ENCODE measurements at regions not wholly inside any gene's neighbourhood (a gene's known extent, or its start where the extent isn't known, plus 50 kb on each side); places are given as distances from the start of the nearest gene placed in this dataset.
"Not testable (repeated sequence)": the region's sequence is repeated elsewhere in the genome, so short reads cannot be mapped to it uniquely, and the experiment has no call there.

DNA sequence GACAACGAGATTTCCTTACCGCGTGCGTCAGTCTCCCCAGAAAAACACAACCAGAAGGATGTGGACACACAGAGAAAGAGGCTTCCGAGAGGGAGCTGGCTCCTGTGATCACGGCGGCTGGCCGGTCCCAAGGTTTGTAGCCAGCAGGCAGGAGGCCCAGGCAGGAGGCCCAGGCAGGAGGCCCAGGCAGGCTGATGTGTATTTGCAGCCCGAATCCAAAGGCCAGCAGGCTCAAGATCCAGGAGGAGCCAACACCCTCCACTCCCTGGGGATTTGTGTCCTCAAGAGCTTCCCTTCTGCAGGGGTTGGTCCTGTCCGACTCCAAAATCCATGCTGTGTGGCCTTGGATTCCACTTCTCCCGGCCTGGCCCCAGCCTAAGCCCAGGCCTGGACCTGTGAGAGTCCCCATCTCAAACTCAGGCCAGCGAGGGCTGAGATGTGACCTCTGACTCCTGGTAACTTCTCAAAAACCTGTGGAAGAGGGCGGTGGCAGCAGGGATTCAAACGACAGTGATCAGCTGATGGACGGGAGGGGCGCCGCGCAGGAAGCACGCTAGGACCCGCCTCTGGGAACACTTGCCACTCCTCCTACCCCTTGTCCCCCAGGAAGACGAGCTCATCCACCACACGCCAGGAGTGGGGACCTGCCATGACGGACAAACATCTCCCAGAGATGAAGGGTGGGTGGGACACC, 75.0 kb upstream of the PPP1R26 start:
- POLR2A ChIA-PET: no interaction called here

DNA sequence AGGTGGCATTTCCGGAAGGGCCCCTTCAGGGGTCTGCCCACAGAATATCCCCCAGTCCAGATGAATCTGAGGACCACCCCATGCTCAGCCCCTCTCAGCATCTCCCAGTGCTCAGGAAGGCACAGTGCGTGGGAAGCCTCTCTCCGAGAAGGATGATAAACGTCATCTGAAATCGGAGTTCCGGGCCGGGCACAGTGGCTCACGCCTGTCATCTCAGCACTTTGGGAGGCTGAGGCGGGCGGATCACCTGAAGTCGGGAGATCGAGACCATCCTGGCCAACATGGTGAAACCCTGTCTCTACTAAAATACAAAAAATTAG, 74.5 kb upstream of the PPP1R26 start:
- H3K4me3 ChIP-seq (ENCODE audit: low read depth, low read length); H3K27me3 ChIP-seq (ENCODE audit: control insufficient read depth, insufficient read depth, low read length); DNase-seq (ENCODE audit: low read depth); POLR2A ChIA-PET; H3K36me3 ChIP-seq (ENCODE audit: control insufficient read depth, insufficient read depth, low read length): not testable (repeated sequence)
- CTCF ChIA-PET: interaction anchor here (1.8 kb wide), 1 partner anchor 8 kb away, joined by 8 read pairs; no protein-coding TSS in a partner anchor

More for the DNA sequence above, 75.0 kb upstream of the PPP1R26 start:
- DNase-seq (ENCODE audit: low read depth): no peak
- no peaks in the 10 kb centered on the region for H3K36me3 ChIP-seq (ENCODE audit: control insufficient read depth, insufficient read depth, low read length)
- TF ChIP-seq CTCF (IDR thresholded peaks at IDR 0.05; ENCODE audit: insufficient read depth, low read depth, low read length): no peak
- no peaks in the 10 kb centered on the region for H3K27me3 ChIP-seq (ENCODE audit: control insufficient read depth, insufficient read depth, low read length)
- CTCF ChIA-PET: interaction anchor here (1.8 kb wide), 1 partner anchor 8 kb away, joined by 8 read pairs; no protein-coding TSS in a partner anchor
- H3K4me3 ChIP-seq (ENCODE audit: low read depth, low read length): no peak overlapping the region

DNA sequence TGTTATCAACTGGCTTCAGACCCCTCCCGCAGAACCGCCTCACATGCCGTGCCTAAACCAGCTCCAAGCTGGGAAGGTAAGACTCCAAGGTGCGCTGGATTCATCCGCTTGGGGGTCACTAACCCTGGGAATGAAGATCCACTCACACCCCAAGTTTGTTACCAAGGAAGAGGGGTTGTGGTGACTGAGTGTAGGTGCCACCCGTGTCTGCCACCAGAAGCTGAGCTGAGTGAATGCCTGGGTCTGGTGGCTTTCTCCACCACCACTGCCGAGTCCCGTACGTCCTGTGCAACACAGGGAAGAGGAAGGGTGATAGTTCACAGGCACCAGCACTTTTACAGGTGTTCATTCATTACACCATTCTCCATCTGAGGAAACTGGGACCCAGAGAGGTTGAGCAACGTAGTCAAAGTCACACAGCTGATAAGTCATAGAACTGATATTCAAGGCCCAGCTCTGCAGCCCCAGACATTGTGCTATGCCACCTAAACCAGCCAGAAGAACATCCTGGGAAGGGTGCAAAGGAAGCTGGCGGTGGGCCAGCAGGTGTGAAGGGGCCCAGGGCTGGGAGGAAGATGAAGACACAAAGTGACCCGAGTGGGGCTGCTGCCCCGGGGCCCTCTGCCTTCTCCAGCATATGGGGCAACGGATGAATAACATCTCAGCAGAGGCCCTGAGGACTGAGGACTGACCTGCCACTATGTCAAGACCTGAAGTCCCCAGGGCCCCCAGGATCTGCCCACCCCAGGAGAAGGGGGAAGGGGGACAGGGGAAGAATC, 70.9 kb upstream of the PPP1R26 start:
- no peak overlapping the region for H3K4me3 ChIP-seq (ENCODE audit: low read depth, low read length)
- DNase-seq (ENCODE audit: low read depth): no peak
- CTCF ChIA-PET: no interaction called here
- POLR2A ChIA-PET: no interaction called here
- no peaks in the 10 kb centered on the region for H3K27me3 ChIP-seq (ENCODE audit: control insufficient read depth, insufficient read depth, low read length)
- H3K36me3 ChIP-seq (ENCODE audit: control insufficient read depth, insufficient read depth, low read length): no peaks in the 10 kb centered on the region
- TF ChIP-seq CTCF (IDR thresholded peaks at IDR 0.05; ENCODE audit: insufficient read depth, low read depth, low read length): no peak

- Histone ChIP-seq H3K4me3 (ENCODE audit: low read depth, low read length) (no peak overlapping the region), H3K36me3 (ENCODE audit: control insufficient read depth, insufficient read depth, low read length) (no peaks in the 10 kb centered on the region), H3K27me3 (ENCODE audit: control insufficient read depth, insufficient read depth, low read length) (no peaks in the 10 kb centered on the region)
- ChIA-PET POLR2A (no interaction called here), CTCF (interaction anchor here (0.6 to 1.3 kb wide), 2 partner anchors 960 to 977 kb away, joined by 3 to 4 read pairs; no protein-coding TSS in a partner anchor)
- DNase-seq (ENCODE audit: low read depth): no peak
- no peak for TF ChIP-seq CTCF (IDR thresholded peaks at IDR 0.05; ENCODE audit: insufficient read depth, low read depth, low read length)
These were observed 70.0 kb upstream of the PPP1R26 start for GRCh38 chr9:135409286-135410200.

DNA sequence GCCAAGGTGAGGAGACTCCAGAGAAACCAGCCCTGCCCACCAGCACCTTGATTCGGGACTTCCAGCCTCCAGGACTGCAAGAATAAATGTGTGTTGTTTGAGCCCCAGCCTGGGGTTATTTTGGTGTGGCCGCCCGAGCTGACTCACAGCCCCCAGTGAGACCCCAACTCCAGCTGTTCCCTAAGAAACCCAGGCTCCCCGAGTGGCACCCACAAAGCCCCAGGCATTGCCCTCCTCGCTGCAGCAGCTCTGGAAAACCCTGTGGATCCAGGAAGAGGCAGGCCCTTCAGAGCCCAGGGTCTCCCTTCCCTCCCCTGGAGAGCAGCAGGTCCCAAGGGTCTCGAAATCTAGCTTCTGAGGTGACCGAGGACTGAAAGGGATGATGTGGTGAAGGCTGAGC, 69.2 kb upstream of the PPP1R26 start:
- ChIA-PET CTCF (interaction anchor here (1.3 kb wide), 1 partner anchor 961 kb away, joined by 4 read pairs; no protein-coding TSS in a partner anchor), POLR2A (no interaction called here)
- no peak for DNase-seq (ENCODE audit: low read depth)
- TF ChIP-seq CTCF (IDR thresholded peaks at IDR 0.05; ENCODE audit: insufficient read depth, low read depth, low read length): no peak
- H3K36me3 ChIP-seq (ENCODE audit: control insufficient read depth, insufficient read depth, low read length): no peaks in the 10 kb centered on the region
- no peaks in the 10 kb centered on the region for H3K27me3 ChIP-seq (ENCODE audit: control insufficient read depth, insufficient read depth, low read length)
- H3K4me3 ChIP-seq (ENCODE audit: low read depth, low read length): no peak overlapping the region
